Natural killer cell treated with Interleukin-12 subunit alpha and Interleukin-12 subunit beta and Interleukin-15 and Interleukin-18, amount 100 ng/mL, for 72 hours (primary cell): ENCODE measurements at regions not wholly inside any gene's neighbourhood (a gene's known extent, or its start where the extent isn't known, plus 50 kb on each side); places are given as distances from the start of the nearest gene placed in this dataset.

Experiments used
- ATAC-seq, 2 donors: fragments of 150-1000 bp; cut with Tn5 transposase in 1 of 2; sonication (Bioruptor Pico), chemical (Tn5 transposase) in 1 of 2; 2 replicates each; pipeline ENCODE4 v1.10.0; 2021
- DNase-seq: peaks from one replicate; pipeline ENCODE4 v3.0.0; 2022; ENCODE audit warnings: low spot score
- H3K27ac Mint-ChIP-seq, 2 donors: 1 replicate in 1 of 2; 2 replicates in 1 of 2; pipeline ENCODE4 v1.8.0; 2022; ENCODE audit warnings: mixed read lengths in 2 of 2, mild to moderate bottlenecking in 1 of 2, moderate library complexity in 1 of 2
- H3K27me3 Mint-ChIP-seq, 2 donors: 1 replicate in 1 of 2; 2 replicates in 1 of 2; pipeline ENCODE4 v1.8.0; 2022; ENCODE audit warnings: mixed read lengths in 2 of 2
- H3K36me3 Mint-ChIP-seq: one replicate; pipeline ENCODE4 v1.8.0; 2022; ENCODE audit warnings: mixed read lengths
- H3K4me1 Mint-ChIP-seq, 2 donors: 1 replicate in 1 of 2; 2 replicates in 1 of 2; pipeline ENCODE4 v1.8.0; 2022; ENCODE audit warnings: low read depth in 2 of 2, mixed read lengths in 2 of 2, mild to moderate bottlenecking in 1 of 2
- H3K4me3 Mint-ChIP-seq: one replicate; pipeline ENCODE4 v1.8.0; 2022; ENCODE audit warnings: mixed read lengths
- H3K9me3 Mint-ChIP-seq: 2 replicates; pipeline ENCODE4 v1.8.0; 2022; ENCODE audit warnings: mixed read lengths

DNA sequence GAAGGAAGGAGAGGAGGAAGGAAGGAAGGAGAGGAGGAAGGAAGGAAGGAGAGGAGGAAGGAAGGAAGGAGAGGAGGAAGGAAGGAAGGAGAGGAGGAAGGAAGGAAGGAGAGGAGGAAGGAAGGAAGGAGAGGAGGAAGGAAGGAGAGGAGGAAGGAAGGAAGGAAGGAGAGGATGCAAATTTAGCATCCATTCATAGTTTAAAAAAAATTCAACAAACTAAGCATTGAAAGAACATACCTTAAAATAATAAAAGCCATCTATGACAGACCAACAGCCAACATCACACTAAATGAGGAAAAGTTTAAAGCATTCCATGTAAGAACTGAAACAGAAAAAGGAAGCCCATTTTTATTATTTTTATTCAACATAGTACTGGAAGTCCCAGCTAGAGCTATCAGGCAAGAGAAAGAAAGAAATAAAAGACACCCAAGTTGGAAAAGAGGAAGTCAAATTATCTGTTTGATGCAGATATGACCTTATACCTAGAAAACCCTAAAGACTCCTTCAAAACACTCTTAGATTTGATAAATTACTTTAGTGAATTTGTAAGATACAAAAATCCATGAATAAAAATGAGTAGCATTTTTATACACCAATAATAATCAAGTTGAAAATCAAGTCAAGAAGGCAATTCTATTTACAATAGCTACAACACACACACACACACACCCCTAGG, 52.2 kb upstream of the FXR1 start:
- no peak for DNase-seq
- Mint-ChIP-seq H3K36me3 (peaks cover 8% of the 10 kb centered on the region), H3K27me3 (peaks cover 0 to 33% of the 10 kb centered on the region in 2 donors), H3K4me1 (no peaks in the 10 kb centered on the region), H3K27ac (no peak overlapping the region), H3K4me3 (no peak overlapping the region), H3K9me3 (peaks cover 3% of the 10 kb centered on the region)
- no peak for ATAC-seq
